GM19324 (cell line): ENCODE measurements at regions not wholly inside any gene's neighbourhood (a gene's known extent, or its start where the extent isn't known, plus 50 kb on each side); places are given as distances from the start of the nearest gene placed in this dataset.

Experiments
- ATAC-seq: cut with Tn5 transposase; IDR thresholded peaks from one replicate; pipeline ENCODE4 v1.9.1; 2021; ENCODE audit warnings: mild to moderate bottlenecking, moderate library complexity; ENCODE audit not compliant: unreplicated experiment, low FRiP score

- ATAC-seq, result no peak
These were observed 410.0 kb upstream of the TNP1 start for GRCh38 chr2:217269701-217270484.

- ATAC-seq, result no peak
These were observed 409.1 kb upstream of the TNP1 start for GRCh38 chr2:217268978-217269377.

GRCh38 chr2:217267758-217268157 is 407.9 kb upstream of the TNP1 start:
- no peak for ATAC-seq

GRCh38 chr2:217263756-217264155 is 403.9 kb upstream of the TNP1 start:
- ATAC-seq, result no peak

- no peak for ATAC-seq
These were observed 403.0 kb upstream of the TNP1 start for GRCh38 chr2:217262911-217263310.

- ATAC-seq, result no peak
These were observed 401.6 kb upstream of the TNP1 start for GRCh38 chr2:217261452-217261851.

- no peak for ATAC-seq
These were observed 400.7 kb upstream of the TNP1 start for GRCh38 chr2:217260441-217261115.

- ATAC-seq, result no peak
These were observed 398.3 kb upstream of the TNP1 start for GRCh38 chr2:217258170-217258569.

GRCh38 chr2:217256251-217256650 is 396.4 kb upstream of the TNP1 start:
- ATAC-seq, result no peak

GRCh38 chr2:217254111-217254510 is 394.2 kb upstream of the TNP1 start:
- no peak for ATAC-seq

GRCh38 chr2:217252181-217252580 is 392.3 kb upstream of the TNP1 start:
- ATAC-seq, result no peak

- no peak for ATAC-seq
These were observed 390.2 kb upstream of the TNP1 start for GRCh38 chr2:217250013-217250524.

GRCh38 chr2:217249121-217250012 is 389.5 kb upstream of the TNP1 start:
- no peak for ATAC-seq

- ATAC-seq, result peak; percentile 78
These were observed 388.6 kb upstream of the TNP1 start for GRCh38 chr2:217248312-217248935.

- ATAC-seq, result no peak
These were observed 387.6 kb upstream of the TNP1 start for GRCh38 chr2:217247476-217247875.

GRCh38 chr2:217246108-217246507 is 386.2 kb upstream of the TNP1 start:
- no peak for ATAC-seq

- no peak for ATAC-seq
These were observed 385.0 kb upstream of the TNP1 start for GRCh38 chr2:217244815-217245214.

- ATAC-seq, result no peak
These were observed 383.1 kb upstream of the TNP1 start for GRCh38 chr2:217242947-217243346.

- ATAC-seq, result no peak
These were observed 371.9 kb upstream of the TNP1 start for GRCh38 chr2:217231724-217232123.

GRCh38 chr2:217231212-217231611 is 371.3 kb upstream of the TNP1 start:
- ATAC-seq, result no peak
